Activated naive CD8-positive, alpha-beta T cell treated with anti-CD3 and anti-CD28 coated beads, Interleukin-2, amount 50 U/mL, for 24 hours (primary cell): ENCODE measurements at regions not wholly inside any gene's neighbourhood (a gene's known extent, or its start where the extent isn't known, plus 50 kb on each side); places are given as distances from the start of the nearest gene placed in this dataset.

Source experiments
- ATAC-seq: fragments of 150-1000 bp; cut with Tn5 transposase; one replicate; pipeline ENCODE4 v1.10.0; 2021
- DNase-seq: peaks from one replicate; pipeline ENCODE4 v3.0.0; 2021
- H3K27ac Mint-ChIP-seq: one replicate; pipeline ENCODE4 v1.8.0; 2021; ENCODE audit warnings: mild to moderate bottlenecking, mixed read lengths
- H3K27me3 Mint-ChIP-seq: one replicate; pipeline ENCODE4 v1.8.0; 2021; ENCODE audit warnings: mixed read lengths
- H3K36me3 Mint-ChIP-seq: one replicate; pipeline ENCODE4 v1.8.0; 2021; ENCODE audit warnings: low read depth, mixed read lengths
- H3K4me1 Mint-ChIP-seq: one replicate; pipeline ENCODE4 v1.8.0; 2021; ENCODE audit warnings: mixed read lengths
- H3K4me3 Mint-ChIP-seq: one replicate; pipeline ENCODE4 v1.8.0; 2021; ENCODE audit warnings: mild to moderate bottlenecking, moderate library complexity, mixed read lengths
- H3K9me3 Mint-ChIP-seq: one replicate; pipeline ENCODE4 v1.8.0; 2021; ENCODE audit warnings: mixed read lengths

DNA sequence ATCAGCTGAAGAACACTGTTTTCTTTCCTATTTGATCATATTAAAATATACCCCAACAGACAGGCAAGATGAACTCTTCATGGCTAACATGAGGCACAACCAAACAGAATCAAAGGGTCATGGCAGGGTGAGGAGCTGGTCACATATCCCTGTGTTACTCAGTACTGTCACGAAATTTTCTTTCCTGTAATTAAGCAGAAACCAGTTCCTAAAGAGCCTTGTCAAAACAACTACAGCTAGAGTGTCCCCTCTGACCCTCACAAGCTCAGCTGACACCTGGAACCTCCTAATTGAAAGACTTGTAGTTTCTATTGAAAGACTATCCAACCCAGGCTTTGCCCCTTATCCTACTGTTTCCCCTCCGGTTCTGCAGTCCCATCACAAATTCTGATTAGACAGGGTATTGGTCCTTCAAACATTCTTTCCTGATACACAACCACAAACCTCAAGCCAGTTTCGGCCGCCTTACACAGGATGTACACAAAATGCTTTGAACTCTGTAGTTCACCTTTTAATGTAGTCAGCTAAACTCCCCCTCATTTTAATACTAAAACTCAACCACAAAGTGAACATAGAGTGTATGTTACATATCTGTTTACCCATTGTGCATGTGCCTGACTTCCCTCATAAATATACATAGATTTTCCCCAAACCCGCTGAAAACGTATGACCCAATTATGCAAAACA is 651.9 kb downstream of the MRPL39 start:
- DNase-seq, result no peak
- Mint-ChIP-seq H3K4me1 (no peaks in the 10 kb centered on the region), H3K27me3 (peaks cover 2% of the 10 kb centered on the region), H3K9me3 (no peaks in the 10 kb centered on the region), H3K36me3 (no peaks in the 10 kb centered on the region), H3K4me3 (no peak overlapping the region), H3K27ac (no peak overlapping the region)
- ATAC-seq, result peak; percentile 36

DNA sequence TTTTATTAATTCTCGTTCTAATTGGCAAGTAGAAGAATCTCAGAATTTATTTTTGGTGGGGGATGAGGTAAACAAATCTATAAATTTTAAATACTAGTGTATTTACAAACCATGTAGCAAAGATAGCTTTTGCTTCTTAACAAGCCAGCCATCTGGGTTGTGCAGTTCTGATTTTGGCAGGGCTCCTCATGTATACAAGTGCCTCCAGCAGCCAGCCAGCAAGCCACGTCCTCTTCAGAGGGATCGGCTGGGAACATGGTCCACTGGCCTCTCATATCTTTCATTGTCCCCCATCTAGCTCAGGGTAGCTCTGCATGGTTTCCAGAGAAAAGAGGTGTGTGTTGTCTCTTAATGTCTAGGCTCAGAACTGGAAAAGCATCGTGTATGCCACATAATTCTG is 659.1 kb downstream of the MRPL39 start:
- Mint-ChIP-seq H3K27ac (no peak overlapping the region), H3K4me3 (no peak overlapping the region), H3K9me3 (no peaks in the 10 kb centered on the region), H3K36me3 (no peaks in the 10 kb centered on the region), H3K27me3 (no peaks in the 10 kb centered on the region), H3K4me1 (no peaks in the 10 kb centered on the region)
- DNase-seq, result no peak
- ATAC-seq, result no peak

- no peak for ATAC-seq
- DNase-seq, result no peak
- no peaks in the 10 kb centered on the region for H3K9me3 Mint-ChIP-seq
- H3K27ac Mint-ChIP-seq, result no peak overlapping the region
- no peaks in the 10 kb centered on the region for H3K27me3 Mint-ChIP-seq
- no peak overlapping the region for H3K4me3 Mint-ChIP-seq
- H3K36me3 Mint-ChIP-seq, result no peaks in the 10 kb centered on the region
- no peaks in the 10 kb centered on the region for H3K4me1 Mint-ChIP-seq
Measured at GRCh38 chr21:24945910-24946309, 661.4 kb downstream of the MRPL39 start.

- no peak for DNase-seq
- H3K27me3 Mint-ChIP-seq, result no peaks in the 10 kb centered on the region
Measured at GRCh38 chr21:24941316-24942185, 665.7 kb downstream of the MRPL39 start.

DNA sequence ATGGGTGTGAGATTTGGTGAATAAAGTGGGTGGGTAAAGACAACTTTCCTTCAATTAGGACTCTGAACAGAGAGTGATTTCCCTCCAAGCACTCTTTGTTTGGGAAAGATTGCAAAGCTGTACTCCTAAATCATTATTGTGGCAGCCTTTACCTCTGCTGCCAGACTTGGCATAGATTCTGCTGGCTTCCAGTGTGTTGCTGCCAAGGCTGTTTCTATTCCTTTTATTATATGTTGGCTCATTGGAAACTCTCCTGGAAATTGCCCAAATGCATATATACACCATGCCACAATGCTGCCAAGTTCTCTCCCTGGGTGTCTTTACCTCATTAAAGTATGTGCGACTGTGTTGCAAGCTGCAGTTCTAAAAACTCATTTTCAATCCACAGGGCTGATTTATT is 668.0 kb downstream of the MRPL39 start:
- Mint-ChIP-seq H3K4me3 (no peak overlapping the region), H3K9me3 (no peaks in the 10 kb centered on the region), H3K36me3 (no peaks in the 10 kb centered on the region), H3K27me3 (no peaks in the 10 kb centered on the region), H3K4me1 (no peaks in the 10 kb centered on the region), H3K27ac (no peak overlapping the region)
- ATAC-seq (no peak), DNase-seq (no peak)

More at GRCh38 chr21:24941316-24942185, 665.7 kb downstream of the MRPL39 start:
- no peak overlapping the region for H3K4me3 Mint-ChIP-seq
- no peaks in the 10 kb centered on the region for H3K4me1 Mint-ChIP-seq
- no peak for ATAC-seq
- H3K27ac Mint-ChIP-seq, result no peak overlapping the region
- no peaks in the 10 kb centered on the region for H3K36me3 Mint-ChIP-seq
- H3K9me3 Mint-ChIP-seq, result no peaks in the 10 kb centered on the region

- Mint-ChIP-seq H3K36me3 (no peaks in the 10 kb centered on the region), H3K4me3 (no peak overlapping the region), H3K9me3 (no peaks in the 10 kb centered on the region), H3K27ac (no peak overlapping the region), H3K4me1 (no peaks in the 10 kb centered on the region), H3K27me3 (no peaks in the 10 kb centered on the region)
- DNase-seq (no peak), ATAC-seq (no peak)
Measured at GRCh38 chr21:24938573-24938972, 668.7 kb downstream of the MRPL39 start.

DNA sequence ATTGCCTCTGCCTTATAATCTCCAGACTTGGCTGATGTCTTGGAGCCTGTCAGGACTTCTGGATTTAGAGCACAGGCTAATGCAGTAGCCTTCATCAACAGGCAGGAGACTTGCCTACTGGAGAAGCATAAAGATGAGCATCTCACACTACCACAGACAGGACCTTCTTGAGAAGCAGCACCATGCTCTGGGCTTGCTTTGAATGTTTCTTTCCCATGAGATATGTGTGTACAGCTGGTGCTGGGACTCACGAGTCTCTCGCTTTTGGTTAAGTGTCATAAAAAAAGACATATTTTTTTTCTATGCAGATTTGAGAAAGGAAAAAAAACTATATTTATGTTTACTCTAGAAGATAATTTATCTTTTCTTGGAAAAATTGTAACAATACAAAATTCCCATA is 671.3 kb downstream of the MRPL39 start:
- ATAC-seq, result no peak
- H3K9me3 Mint-ChIP-seq, result no peaks in the 10 kb centered on the region
- no peak overlapping the region for H3K27ac Mint-ChIP-seq
- no peaks in the 10 kb centered on the region for H3K27me3 Mint-ChIP-seq
- DNase-seq, result no peak
- H3K4me1 Mint-ChIP-seq, result no peaks in the 10 kb centered on the region
- H3K36me3 Mint-ChIP-seq, result no peaks in the 10 kb centered on the region
- no peak overlapping the region for H3K4me3 Mint-ChIP-seq

GRCh38 chr21:24910591-24910990 is 696.7 kb downstream of the MRPL39 start:
- Mint-ChIP-seq H3K9me3 (no peaks in the 10 kb centered on the region), H3K27me3 (no peaks in the 10 kb centered on the region), H3K4me3 (no peak overlapping the region), H3K4me1 (no peaks in the 10 kb centered on the region), H3K27ac (no peak overlapping the region), H3K36me3 (no peaks in the 10 kb centered on the region)
- no peak for DNase-seq
- ATAC-seq, result no peak

DNA sequence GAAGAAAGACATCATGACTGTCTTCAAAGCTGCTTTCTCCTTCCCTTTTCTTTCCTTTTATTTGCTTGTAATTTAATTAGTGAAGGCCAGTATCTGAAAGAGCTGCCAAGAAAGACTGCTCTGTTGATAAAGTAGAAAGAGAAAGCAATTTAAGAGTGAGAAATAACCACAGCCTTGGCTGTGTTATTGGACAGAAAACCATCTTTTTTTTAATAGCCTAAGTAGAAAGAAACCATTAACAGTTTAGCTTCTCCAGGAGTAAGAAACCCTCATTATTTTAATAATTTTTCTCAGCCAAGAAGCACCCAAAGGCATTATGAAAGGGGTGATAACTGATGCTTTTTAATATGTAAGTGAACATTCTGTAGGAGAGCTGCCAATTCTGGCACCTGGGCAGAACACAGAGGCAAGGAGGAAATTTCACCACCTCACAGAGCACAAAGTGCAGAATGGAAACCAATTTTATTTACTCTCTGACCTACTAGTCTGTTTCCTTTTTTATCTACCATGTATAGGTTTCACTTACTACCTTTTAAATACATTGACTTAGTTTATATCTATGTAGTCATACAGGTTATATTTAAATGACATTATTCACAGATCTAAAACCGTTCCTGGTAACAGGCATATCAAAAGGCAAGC is 703.2 kb downstream of the MRPL39 start:
- Mint-ChIP-seq H3K36me3 (no peaks in the 10 kb centered on the region), H3K4me3 (no peak overlapping the region), H3K27me3 (no peaks in the 10 kb centered on the region), H3K27ac (no peak overlapping the region), H3K4me1 (no peaks in the 10 kb centered on the region), H3K9me3 (no peaks in the 10 kb centered on the region)
- DNase-seq (no peak), ATAC-seq (no peak)

- ATAC-seq, result no peak
- Mint-ChIP-seq H3K4me1 (no peaks in the 10 kb centered on the region), H3K27ac (no peak overlapping the region), H3K36me3 (no peaks in the 10 kb centered on the region), H3K4me3 (no peak overlapping the region), H3K9me3 (no peaks in the 10 kb centered on the region), H3K27me3 (no peaks in the 10 kb centered on the region)
- DNase-seq, result no peak
Measured at GRCh38 chr21:24899138-24899537, 708.1 kb downstream of the MRPL39 start.

GRCh38 chr21:24897883-24898282 is 709.4 kb downstream of the MRPL39 start:
- Mint-ChIP-seq H3K9me3 (no peaks in the 10 kb centered on the region), H3K4me1 (no peaks in the 10 kb centered on the region), H3K36me3 (no peaks in the 10 kb centered on the region), H3K27ac (no peak overlapping the region), H3K27me3 (no peaks in the 10 kb centered on the region), H3K4me3 (no peak overlapping the region)
- no peak for DNase-seq
- ATAC-seq, result no peak

DNA sequence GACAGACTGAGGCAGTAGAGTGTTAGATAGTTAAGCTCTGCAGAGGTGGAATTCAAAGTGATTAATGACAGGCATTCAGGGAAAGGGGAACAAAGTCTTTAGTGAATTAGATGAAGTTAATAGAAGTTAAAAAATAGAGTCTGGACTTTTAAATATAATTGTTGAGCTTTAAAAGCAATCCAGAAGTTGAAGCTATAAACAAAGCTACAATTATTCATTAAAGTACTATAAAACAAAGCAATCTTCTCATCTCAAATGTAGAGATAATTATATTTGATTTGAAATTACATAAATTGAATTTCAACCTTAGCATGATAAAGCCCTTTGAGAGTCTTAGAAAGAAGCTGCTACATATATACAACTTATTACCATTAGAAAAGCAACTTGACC is 710.6 kb downstream of the MRPL39 start:
- H3K9me3 Mint-ChIP-seq, result no peaks in the 10 kb centered on the region
- DNase-seq (no peak), ATAC-seq (no peak)
- no peak overlapping the region for H3K27ac Mint-ChIP-seq
- H3K4me3 Mint-ChIP-seq, result no peak overlapping the region
- H3K4me1 Mint-ChIP-seq, result no peaks in the 10 kb centered on the region
- no peaks in the 10 kb centered on the region for H3K27me3 Mint-ChIP-seq
- no peaks in the 10 kb centered on the region for H3K36me3 Mint-ChIP-seq

DNA sequence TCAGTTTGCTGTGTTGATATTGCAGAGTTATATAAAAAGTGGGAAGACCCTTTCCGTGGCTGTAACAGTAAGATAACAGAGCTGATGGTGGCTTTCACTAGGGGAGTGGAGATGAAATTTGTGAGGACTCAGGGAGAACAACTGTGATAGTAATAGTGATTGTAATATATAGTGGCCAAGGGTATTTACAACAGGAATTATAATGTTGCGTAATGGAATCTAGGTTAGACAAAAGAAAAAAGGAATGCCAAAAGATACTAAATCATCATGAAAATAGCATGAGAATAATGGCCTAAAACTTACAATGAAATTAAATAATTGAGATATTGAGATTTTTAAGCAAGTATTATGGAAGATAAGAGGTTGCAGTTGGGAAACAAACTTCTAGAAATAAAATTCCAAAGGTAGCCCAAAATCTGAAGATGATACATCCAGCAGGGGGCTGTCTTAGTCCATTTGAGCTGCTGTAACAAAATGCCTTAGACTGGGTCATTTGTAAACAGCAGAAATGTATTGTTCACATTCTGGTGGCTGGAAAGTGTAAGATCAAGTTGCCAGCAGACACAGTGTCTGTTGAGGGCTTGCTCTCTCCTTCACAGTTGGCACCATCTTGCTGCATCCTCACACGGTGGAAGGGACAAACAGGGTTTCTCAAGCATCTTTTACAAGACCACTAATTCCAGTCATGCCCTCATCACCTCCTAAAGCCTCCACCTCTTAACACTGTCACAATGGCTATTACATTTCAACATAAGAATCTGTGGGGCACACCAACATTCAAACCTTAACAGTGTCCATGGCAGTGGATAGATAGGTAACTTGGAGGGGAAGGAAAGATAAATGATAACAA is 711.2 kb downstream of the MRPL39 start:
- Mint-ChIP-seq H3K4me3 (no peak overlapping the region), H3K27ac (no peak overlapping the region), H3K4me1 (no peaks in the 10 kb centered on the region), H3K27me3 (no peaks in the 10 kb centered on the region), H3K36me3 (no peaks in the 10 kb centered on the region), H3K9me3 (no peaks in the 10 kb centered on the region)
- ATAC-seq (no peak), DNase-seq (no peak)

DNA sequence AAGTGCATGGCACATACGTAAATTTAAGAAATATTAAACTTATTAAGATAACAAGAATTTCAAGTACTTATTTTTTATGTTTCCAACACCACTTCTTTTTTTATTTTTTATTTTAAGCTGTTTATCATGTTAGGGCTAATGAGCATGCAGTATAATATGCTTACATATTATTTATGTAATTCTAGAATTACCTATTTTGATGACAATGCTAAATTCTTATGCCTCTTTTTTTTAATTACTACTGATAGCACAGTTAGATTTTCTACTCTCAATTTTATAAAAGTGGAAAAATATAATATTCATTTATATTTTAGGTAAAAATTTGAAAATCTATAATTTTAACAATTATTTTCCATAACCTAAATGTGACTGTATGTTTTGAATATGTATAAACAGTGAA is 713.0 kb downstream of the MRPL39 start:
- ATAC-seq, result no peak
- no peaks in the 10 kb centered on the region for H3K27me3 Mint-ChIP-seq

More for the DNA sequence above, 713.0 kb downstream of the MRPL39 start:
- DNase-seq, result no peak
- H3K36me3 Mint-ChIP-seq, result no peaks in the 10 kb centered on the region
- no peak overlapping the region for H3K4me3 Mint-ChIP-seq
- no peaks in the 10 kb centered on the region for H3K9me3 Mint-ChIP-seq
- no peaks in the 10 kb centered on the region for H3K4me1 Mint-ChIP-seq
- no peak overlapping the region for H3K27ac Mint-ChIP-seq
